COLO829 (cell line): ENCODE measurements at regions not wholly inside any gene's neighbourhood (a gene's known extent, or its start where the extent isn't known, plus 50 kb on each side); places are given as distances from the start of the nearest gene placed in this dataset.

Source experiments
- DNase-seq: peaks from one replicate; pipeline ENCODE4 v3.0.0; 2012; ENCODE audit warnings: low spot score

- no peak for DNase-seq
Measured at GRCh38 chr3:35946854-35947515, 307.7 kb downstream of the ARPP21 start.

GRCh38 chr3:35950021-35950420 lies 310.7 kb downstream of the ARPP21 start:
- no peak for DNase-seq

- no peak for DNase-seq
Measured at GRCh38 chr3:35954413-35954812, 315.1 kb downstream of the ARPP21 start.

- DNase-seq: peak; percentile 38
Measured at GRCh38 chr3:35965908-35966307, 326.6 kb downstream of the ARPP21 start.

- DNase-seq: no peak
Measured at GRCh38 chr3:35966629-35967464, 327.5 kb downstream of the ARPP21 start.

GRCh38 chr3:35968043-35968622 lies 328.8 kb downstream of the ARPP21 start:
- no peak for DNase-seq

- DNase-seq: no peak
Measured at GRCh38 chr3:35969406-35969805, 330.1 kb downstream of the ARPP21 start.

- DNase-seq: no peak
Measured at GRCh38 chr3:35970793-35971192, 331.5 kb downstream of the ARPP21 start.

- no peak for DNase-seq
Measured at GRCh38 chr3:35971686-35972085, 332.4 kb downstream of the ARPP21 start.

- no peak for DNase-seq
Measured at GRCh38 chr3:35974872-35975271, 335.5 kb downstream of the ARPP21 start.

GRCh38 chr3:35986161-35986560 lies 346.8 kb downstream of the ARPP21 start:
- no peak for DNase-seq

GRCh38 chr3:35987386-35987785 lies 348.1 kb downstream of the ARPP21 start:
- no peak for DNase-seq

GRCh38 chr3:35992041-35992440 lies 352.7 kb downstream of the ARPP21 start:
- no peak for DNase-seq

- no peak for DNase-seq
Measured at GRCh38 chr3:36011791-36012190, 368.5 kb upstream of the STAC start.

- DNase-seq: no peak
Measured at GRCh38 chr3:36013425-36013824, 366.9 kb upstream of the STAC start.

- no peak for DNase-seq
Measured at GRCh38 chr3:36025232-36025631, 355.1 kb upstream of the STAC start.

GRCh38 chr3:36032180-36033047 lies 347.9 kb upstream of the STAC start:
- no peak for DNase-seq

GRCh38 chr3:36058404-36059030 lies 321.8 kb upstream of the STAC start:
- no peak for DNase-seq

GRCh38 chr3:36060950-36061349 lies 319.4 kb upstream of the STAC start:
- peak; percentile 3 for DNase-seq

- DNase-seq: no peak
Measured at GRCh38 chr3:36063992-36064391, 316.3 kb upstream of the STAC start.

GRCh38 chr3:36065321-36065720 lies 315.0 kb upstream of the STAC start:
- DNase-seq: no peak

- DNase-seq: no peak
Measured at GRCh38 chr3:36075491-36075890, 304.8 kb upstream of the STAC start.
